Medulla oblongata (tissue), 1 donor: ENCODE measurements at regions not wholly inside any gene's neighbourhood (a gene's known extent, or its start where the extent isn't known, plus 50 kb on each side); places are given as distances from the start of the nearest gene placed in this dataset.

Source experiments
- DNase-seq: peaks from one replicate; pipeline ENCODE4 v3.0.0-alpha.2; 2015; ENCODE audit errors: extremely low spot score

GRCh38 chr2:198424112-198424511 is 619.7 kb downstream of the PLCL1 start:
- no peak for DNase-seq

- DNase-seq: no peak
Observed at GRCh38 chr2:198417836-198418235, 613.4 kb downstream of the PLCL1 start.

- DNase-seq: no peak
Observed at GRCh38 chr2:198414976-198415375, 610.6 kb downstream of the PLCL1 start.

DNA sequence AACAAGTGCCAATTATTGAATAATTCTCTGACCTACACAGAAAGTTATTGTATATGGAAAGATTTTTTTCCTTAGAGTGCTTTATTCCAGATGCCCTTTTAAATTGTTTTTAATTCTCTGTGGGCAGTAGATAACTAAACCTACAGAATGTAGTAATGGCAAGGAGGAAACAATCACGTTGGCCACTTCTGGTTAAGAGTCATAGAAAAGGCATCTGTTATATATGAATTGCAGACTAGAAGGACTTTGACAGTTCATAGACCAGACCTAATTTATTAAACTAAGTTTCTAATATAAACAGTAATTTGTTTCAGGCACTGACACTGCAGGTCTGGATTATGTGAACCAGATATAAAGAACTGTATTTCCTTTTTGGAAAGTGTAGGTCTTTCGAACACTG is 607.5 kb downstream of the PLCL1 start:
- no peak for DNase-seq

DNA sequence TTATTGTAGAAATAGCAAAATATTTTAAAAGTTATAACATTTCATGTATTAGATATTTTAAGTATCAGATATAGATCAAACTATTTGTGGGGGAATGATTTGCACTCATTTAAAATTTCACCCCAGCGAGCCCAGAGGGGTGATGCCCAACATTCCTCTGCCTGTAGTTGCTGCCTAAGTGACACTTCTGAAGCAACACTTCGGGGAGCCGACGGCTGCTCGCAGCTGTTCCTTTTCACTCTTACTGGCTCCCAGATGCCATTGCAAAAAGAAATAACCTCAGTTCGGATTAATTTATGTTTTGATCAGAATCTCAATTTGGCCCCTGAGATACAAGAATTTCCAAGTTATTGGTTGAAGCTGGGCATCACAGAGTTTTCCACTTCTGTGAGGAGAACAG is 603.8 kb downstream of the PLCL1 start:
- no peak for DNase-seq

- DNase-seq: no peak
Observed at GRCh38 chr2:198405311-198405710, 600.9 kb downstream of the PLCL1 start.

GRCh38 chr2:198401644-198402043 is 597.3 kb downstream of the PLCL1 start:
- no peak for DNase-seq

DNA sequence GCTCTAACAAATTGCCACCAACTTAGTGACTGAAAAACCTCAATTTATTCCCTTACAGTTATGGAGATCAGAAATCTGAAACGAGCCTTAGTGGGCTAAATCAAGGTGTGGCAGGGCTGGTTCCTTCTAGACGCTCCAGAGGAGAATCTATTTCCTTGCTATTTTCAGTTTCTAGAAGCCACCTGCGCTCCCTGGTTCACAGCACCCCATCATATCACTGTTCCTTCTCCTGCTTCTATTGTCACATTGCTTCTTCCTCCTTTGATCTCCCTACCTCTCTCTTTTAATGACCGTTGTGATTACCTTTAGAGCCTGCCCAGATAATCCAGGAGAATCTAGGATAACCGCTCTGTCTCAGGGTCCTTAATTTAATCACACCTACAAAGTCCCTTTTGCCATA is 596.6 kb downstream of the PLCL1 start:
- DNase-seq: no peak

DNA sequence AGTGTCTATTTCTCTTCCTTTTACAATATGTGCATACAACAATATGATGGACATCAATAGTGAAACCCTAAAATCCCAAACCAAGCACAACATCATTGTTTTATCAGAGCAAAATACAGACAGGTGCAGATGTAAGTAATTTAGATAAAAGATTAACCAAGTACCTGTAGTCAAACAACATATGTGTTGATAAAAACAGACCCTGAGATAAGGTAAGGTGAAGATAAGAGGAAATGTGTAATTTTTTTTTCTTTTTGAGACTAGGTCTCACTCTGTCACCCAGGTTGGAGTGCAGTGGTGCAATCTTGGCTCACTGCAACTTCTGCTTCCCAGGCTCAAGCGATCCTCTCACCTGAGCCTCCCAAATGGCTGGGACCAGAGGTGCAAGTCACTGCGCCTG is 589.8 kb downstream of the PLCL1 start:
- DNase-seq: no peak

DNA sequence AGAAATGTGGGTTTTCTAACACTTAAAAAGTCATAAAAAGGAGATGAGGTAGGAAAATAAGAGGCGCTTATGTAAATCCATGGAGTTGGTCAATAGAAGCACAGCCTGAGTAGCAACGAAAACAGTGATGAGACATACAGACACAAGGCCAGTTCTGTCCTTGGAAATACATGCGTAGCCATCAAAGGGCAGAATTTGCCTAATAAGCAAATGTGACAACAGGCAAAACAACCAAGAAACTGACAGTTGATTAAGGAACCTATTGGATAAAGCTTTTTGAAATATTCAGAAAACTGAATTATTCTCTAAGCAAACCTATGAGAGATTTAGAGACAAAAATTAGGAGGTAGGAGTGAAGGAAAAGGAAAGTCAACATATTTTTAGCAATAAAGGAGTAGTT is 586.3 kb downstream of the PLCL1 start:
- no peak for DNase-seq

DNA sequence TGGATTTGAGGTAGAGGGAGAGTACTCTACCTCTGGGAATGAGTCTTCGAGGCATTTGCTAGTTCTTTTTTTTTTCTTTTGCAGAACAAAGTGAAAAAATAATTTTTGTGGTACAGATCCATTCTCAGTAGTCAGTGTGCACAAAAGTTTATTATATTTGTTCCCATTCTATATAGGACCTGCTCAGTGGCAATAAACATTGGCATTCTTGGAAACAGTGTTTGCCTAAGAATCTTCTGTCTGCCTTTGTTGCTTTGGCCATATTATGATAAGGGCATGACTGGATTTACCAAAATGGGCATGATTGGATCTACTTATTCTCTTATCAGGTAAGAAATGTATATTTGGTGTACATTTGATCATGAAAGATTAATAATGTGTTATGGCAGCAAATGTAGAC is 583.3 kb downstream of the PLCL1 start:
- DNase-seq: no peak

DNA sequence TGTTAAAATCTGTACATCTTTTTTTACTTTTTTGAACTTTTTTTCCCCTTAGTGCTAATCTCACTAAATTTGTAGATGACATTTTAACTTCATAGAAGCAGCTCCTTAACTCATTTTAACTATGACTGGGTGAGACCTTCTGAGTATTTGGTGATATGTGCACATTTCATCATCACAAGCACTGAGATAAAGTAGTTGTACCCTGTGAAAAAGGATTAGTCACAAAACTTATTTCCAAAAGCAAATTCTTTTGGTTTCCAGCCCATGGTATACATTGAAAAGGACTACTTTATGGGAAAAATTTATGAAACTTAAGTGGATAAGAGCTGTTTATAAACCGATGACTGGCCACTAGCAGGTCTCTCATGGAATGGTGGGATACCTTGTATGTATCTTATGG is 581.5 kb downstream of the PLCL1 start:
- no peak for DNase-seq

DNA sequence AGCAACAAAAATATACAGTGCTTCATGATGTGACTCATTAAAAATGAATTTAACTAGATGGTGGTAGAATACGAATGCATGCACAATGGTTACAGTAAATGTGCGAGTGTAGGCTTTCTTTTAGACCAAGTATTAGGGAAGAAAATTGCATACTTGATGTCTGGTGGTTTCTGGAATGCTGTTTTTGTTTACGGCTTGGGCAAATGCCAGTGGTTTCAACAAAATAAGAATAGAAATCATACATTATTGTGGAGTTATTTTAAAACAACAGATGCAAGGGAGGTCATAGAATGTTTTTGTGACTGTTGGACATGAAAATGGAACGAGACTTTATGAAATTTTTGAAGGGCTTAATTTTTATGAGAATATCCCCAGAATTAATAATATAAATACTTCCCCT is 580.9 kb downstream of the PLCL1 start:
- no peak for DNase-seq

- no peak for DNase-seq
Observed at GRCh38 chr2:198383392-198383791, 579.0 kb downstream of the PLCL1 start.

- DNase-seq: no peak
Observed at GRCh38 chr2:198382811-198383210, 578.4 kb downstream of the PLCL1 start.

- DNase-seq: no peak
Observed at GRCh38 chr2:198376677-198377076, 572.3 kb downstream of the PLCL1 start.

- no peak for DNase-seq
Observed at GRCh38 chr2:198375083-198375410, 570.7 kb downstream of the PLCL1 start.

GRCh38 chr2:198374375-198375082 is 570.1 kb downstream of the PLCL1 start:
- peak; percentile 80 for DNase-seq

DNA sequence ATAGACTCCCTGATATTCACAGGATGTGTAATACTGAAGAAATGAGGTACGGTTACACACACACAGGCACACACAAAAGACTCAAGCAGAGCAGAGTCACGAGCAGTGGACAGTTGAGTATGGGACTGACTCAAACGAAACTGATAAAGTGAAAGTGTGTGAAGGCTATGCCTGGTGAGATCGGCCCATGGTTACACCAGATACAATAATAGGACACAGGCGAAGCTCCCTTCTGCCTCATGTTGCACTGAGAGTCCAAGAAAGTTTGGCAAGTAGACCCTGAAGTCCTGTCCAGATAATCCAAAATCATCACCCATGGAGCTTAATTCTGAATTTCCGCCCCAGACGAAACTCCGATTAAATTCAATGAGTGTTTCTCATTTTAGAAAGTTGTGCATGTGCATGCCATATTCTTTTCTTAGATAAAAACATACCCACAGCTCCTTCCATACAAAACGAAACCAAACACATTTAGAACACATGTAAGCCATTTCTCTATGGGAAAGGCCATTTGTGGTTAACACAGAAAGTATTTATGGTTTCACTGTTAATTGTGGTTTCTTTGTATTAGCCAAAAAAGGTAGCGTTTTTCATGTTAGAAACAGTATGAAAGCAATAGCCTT is 567.6 kb downstream of the PLCL1 start:
- no peak for DNase-seq

DNA sequence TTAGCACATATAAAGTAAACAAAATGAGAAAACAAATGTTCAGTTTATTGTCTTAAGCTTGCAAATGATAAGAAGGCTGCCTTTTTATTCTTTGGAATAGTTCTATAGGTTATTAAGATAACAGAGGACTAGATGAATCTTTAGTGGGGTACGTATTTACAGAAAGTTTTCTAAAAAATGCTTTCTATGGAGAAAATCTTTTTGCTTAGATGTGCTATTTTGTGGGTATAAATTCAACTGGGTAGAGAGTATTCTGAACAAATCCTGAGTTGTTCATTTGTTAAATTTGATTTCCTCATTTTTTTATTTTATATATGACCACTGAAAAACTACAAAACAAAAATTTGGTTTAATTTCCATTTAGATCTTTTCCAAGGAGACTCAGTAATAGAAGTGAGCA is 566.9 kb downstream of the PLCL1 start:
- DNase-seq: no peak

DNA sequence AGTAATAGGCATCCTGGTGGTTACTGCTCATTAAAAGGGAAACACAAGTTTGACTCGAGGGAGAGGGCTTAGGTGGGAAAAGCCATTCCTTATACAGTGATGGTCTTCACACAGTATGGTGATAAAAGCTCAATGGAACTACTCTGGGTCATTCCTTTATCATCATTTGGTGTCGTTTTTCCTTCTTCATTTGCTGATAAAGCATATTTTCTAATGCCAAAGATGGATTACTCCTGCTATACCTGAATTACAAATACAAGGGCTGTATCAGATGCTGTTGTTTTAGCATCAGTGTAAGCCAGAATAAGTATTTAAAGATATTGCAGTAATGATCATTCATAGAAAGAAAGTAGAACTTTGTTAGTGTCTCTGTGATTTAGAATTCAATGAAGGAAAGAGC is 563.7 kb downstream of the PLCL1 start:
- DNase-seq: no peak

GRCh38 chr2:198362740-198363139 is 558.3 kb downstream of the PLCL1 start:
- no peak for DNase-seq

DNA sequence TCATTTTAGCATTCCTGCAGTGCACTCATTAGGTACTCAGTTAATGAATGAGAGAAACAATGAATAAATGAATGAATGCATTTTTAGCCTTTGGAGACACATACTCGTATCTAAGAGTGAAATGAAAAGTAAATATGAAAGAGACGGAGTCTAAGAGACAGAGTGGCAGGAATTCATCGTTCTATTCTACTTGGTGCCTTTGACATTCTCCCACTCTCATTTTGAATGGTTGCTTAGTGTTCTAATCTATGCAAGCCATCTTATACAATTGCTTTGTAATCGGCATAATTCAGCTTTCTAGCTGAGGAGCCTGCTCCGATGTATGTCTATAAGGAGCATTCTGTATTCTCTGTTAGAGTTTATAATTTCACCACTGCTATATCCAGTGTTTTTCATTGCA is 554.9 kb downstream of the PLCL1 start:
- no peak for DNase-seq

- no peak for DNase-seq
Observed at GRCh38 chr2:198356157-198356556, 551.8 kb downstream of the PLCL1 start.
